Stimulated activated CD8-positive, alpha-beta memory T cell treated with anti-CD3 and anti-CD28 coated beads, Interleukin-4, amount 100 ng/mL, for 48 hours (primary cell): ENCODE measurements at regions not wholly inside any gene's neighbourhood (a gene's known extent, or its start where the extent isn't known, plus 50 kb on each side); places are given as distances from the start of the nearest gene placed in this dataset.
"Not testable (repeated sequence)": the region's sequence is repeated elsewhere in the genome, so short reads cannot be mapped to it uniquely, and the experiment has no call there.

ENCODE experiments used
- DNase-seq: peaks from one replicate; pipeline ENCODE4 v3.0.0-alpha.2; 2020

GRCh38 chr13:81406639-81407292 is 1065.8 kb upstream of the SPRY2 start:
- DNase-seq, result no peak

GRCh38 chr13:81406022-81406421 is 1065.1 kb upstream of the SPRY2 start:
- no peak for DNase-seq

GRCh38 chr13:81396192-81396591 is 1055.3 kb upstream of the SPRY2 start:
- DNase-seq, result no peak

- no peak for DNase-seq
Measured at GRCh38 chr13:81395368-81395767, 1054.4 kb upstream of the SPRY2 start.

- no peak for DNase-seq
Measured at GRCh38 chr13:81394640-81395039, 1053.7 kb upstream of the SPRY2 start.

- DNase-seq, result no peak
Measured at GRCh38 chr13:81393721-81394120, 1052.8 kb upstream of the SPRY2 start.

- DNase-seq, result no peak
Measured at GRCh38 chr13:81393110-81393509, 1052.2 kb upstream of the SPRY2 start.

- no peak for DNase-seq
Measured at GRCh38 chr13:81388400-81388799, 1047.5 kb upstream of the SPRY2 start.

- no peak for DNase-seq
Measured at GRCh38 chr13:81383444-81383843, 1042.5 kb upstream of the SPRY2 start.

GRCh38 chr13:81382246-81382645 is 1041.3 kb upstream of the SPRY2 start:
- no peak for DNase-seq

- DNase-seq, result no peak
Measured at GRCh38 chr13:81381560-81381959, 1040.6 kb upstream of the SPRY2 start.

GRCh38 chr13:81379183-81379582 is 1038.3 kb upstream of the SPRY2 start:
- DNase-seq, result no peak

GRCh38 chr13:81377921-81378320 is 1037.0 kb upstream of the SPRY2 start:
- no peak for DNase-seq

GRCh38 chr13:81375709-81376108 is 1034.8 kb upstream of the SPRY2 start:
- no peak for DNase-seq

- not testable (repeated sequence) for DNase-seq
Measured at GRCh38 chr13:81362711-81363110, 1021.8 kb upstream of the SPRY2 start.

GRCh38 chr13:81350056-81350455 is 1009.1 kb upstream of the SPRY2 start:
- DNase-seq, result no peak

- not testable (repeated sequence) for DNase-seq
Measured at GRCh38 chr13:81340118-81341069, 999.5 kb upstream of the SPRY2 start.

GRCh38 chr13:81339666-81340065 is 998.7 kb upstream of the SPRY2 start:
- not testable (repeated sequence) for DNase-seq

GRCh38 chr13:81334481-81334880 is 993.6 kb upstream of the SPRY2 start:
- no peak for DNase-seq

- DNase-seq, result no peak
Measured at GRCh38 chr13:81326913-81327312, 986.0 kb upstream of the SPRY2 start.

- DNase-seq, result no peak
Measured at GRCh38 chr13:81320516-81320915, 979.6 kb upstream of the SPRY2 start.

- no peak for DNase-seq
Measured at GRCh38 chr13:81319351-81319750, 978.4 kb upstream of the SPRY2 start.

GRCh38 chr13:81318231-81319019 is 977.5 kb upstream of the SPRY2 start:
- DNase-seq, result no peak
